Body of pancreas (tissue), 4 donors: ENCODE measurements at regions not wholly inside any gene's neighbourhood (a gene's known extent, or its start where the extent isn't known, plus 50 kb on each side); places are given as distances from the start of the nearest gene placed in this dataset.

ENCODE experiments used
- CTCF ChIP-seq, 7 experiments: fragments of 450-650 bp in 4 of 7; fragments of 200-600 bp in 3 of 7; sonication (generic) in 3 of 7; IDR thresholded peaks; one replicate each; pipeline ENCODE4 v1.5.1; 2016 to 2019; ENCODE audit warnings: antibody characterized with exemption in 7 of 7
- POLR2A ChIP-seq, 3 donors: fragments of 450-650 bp; IDR thresholded peaks; one replicate each; pipeline ENCODE4 v1.6.1; 2016; ENCODE audit warnings: antibody characterized with exemption in 3 of 3, mild to moderate bottlenecking in 2 of 3

GRCh38 chr5:133825631-133826289 lies 142.7 kb downstream of the C5orf15 start:
- TF ChIP-seq CTCF (IDR thresholded peaks at IDR 0.05) (no peak), POLR2A (IDR thresholded peaks at IDR 0.05) (no peak)
